ENCODE measurements at regions not wholly inside any gene's neighbourhood (a gene's known extent, or its start where the extent isn't known, plus 50 kb on each side); places are given as distances from the start of the nearest gene placed in this dataset.

- TF ChIP-seq POLR2AphosphoS5 (IDR thresholded peaks at IDR 0.05) (no peak), EP300 (IDR thresholded peaks at IDR 0.05) (no peak), CTCF (IDR thresholded peaks at IDR 0.05) (no peak), POLR2A (IDR thresholded peaks at IDR 0.05) (no peak)
- DNase-seq, result no peak
Measured at GRCh38 chr11:101401245-101401644, 182.6 kb downstream of the TRPC6 start.

GRCh38 chr11:101397979-101398378 lies 185.8 kb downstream of the TRPC6 start:
- H3K4me1 ChIP-seq, result no peaks in the 10 kb centered on the region
- H3K36me3 ChIP-seq, result no peaks in the 10 kb centered on the region
- TF ChIP-seq EP300 (IDR thresholded peaks at IDR 0.05) (no peak), POLR2AphosphoS5 (IDR thresholded peaks at IDR 0.05) (no peak), POLR2A (IDR thresholded peaks at IDR 0.05) (no peak), CTCF (IDR thresholded peaks at IDR 0.05) (no peak)
- DNase-seq, result peak in 1 of 2 donors; percentile 5
- no peak overlapping the region for H3K27ac ChIP-seq
- no peak overlapping the region for H3K4me3 ChIP-seq
- intact Hi-C loops (cut with DNase I; ENCODE audit: low total_unique reads), result no loop called here
- H3K9me3 ChIP-seq, result no peaks in the 10 kb centered on the region
- 32 to 79% (median 46%) methylated on average over 2 of the region's 2 CpGs for WGBS, 5 donors
- no peaks in the 10 kb centered on the region for H3K27me3 ChIP-seq

More at GRCh38 chr11:101401245-101401644, 182.6 kb downstream of the TRPC6 start:
- H3K4me3 ChIP-seq, result no peak overlapping the region
- H3K9me3 ChIP-seq, result no peaks in the 10 kb centered on the region
- intact Hi-C loops (cut with DNase I; ENCODE audit: low total_unique reads), result no loop called here
- 65 to 75% (median 69%) methylated on average over 2 of the region's 2 CpGs for WGBS, 5 donors
- no peaks in the 10 kb centered on the region for H3K36me3 ChIP-seq
- H3K4me1 ChIP-seq, result no peaks in the 10 kb centered on the region
- H3K27me3 ChIP-seq, result no peaks in the 10 kb centered on the region
- H3K27ac ChIP-seq, result no peak overlapping the region

GRCh38 chr11:101390539-101390938 lies 193.3 kb downstream of the TRPC6 start:
- Histone ChIP-seq H3K27ac (no peak overlapping the region), H3K27me3 (no peaks in the 10 kb centered on the region), H3K36me3 (no peaks in the 10 kb centered on the region), H3K4me3 (no peak overlapping the region), H3K4me1 (no peaks in the 10 kb centered on the region), H3K9me3 (no peaks in the 10 kb centered on the region)
- WGBS, 5 donors, result 45 to 66% (median 51%) methylated on average over 1 of the region's 1 CpG
- DNase-seq, result peak in 1 of 2 donors; percentile 16
- intact Hi-C loops (cut with DNase I; ENCODE audit: low total_unique reads), result no loop called here
- no peak for TF ChIP-seq EP300 (IDR thresholded peaks at IDR 0.05)
- TF ChIP-seq POLR2A (IDR thresholded peaks at IDR 0.05), result no peak

GRCh38 chr11:101369835-101370234 lies 214.0 kb downstream of the TRPC6 start:
- 63 to 72% (median 66%) methylated on average over 4 to 5 of the region's 5 CpGs for WGBS, 5 donors
- no peak for DNase-seq
- H3K4me1 ChIP-seq, result no peaks in the 10 kb centered on the region

More at GRCh38 chr11:101369835-101370234, 214.0 kb downstream of the TRPC6 start:
- no peak overlapping the region for H3K4me3 ChIP-seq
- H3K27me3 ChIP-seq, result no peaks in the 10 kb centered on the region
- peaks cover 0 to 7% (median 2%) of the 10 kb centered on the region in 4 donors for H3K9me3 ChIP-seq
- H3K36me3 ChIP-seq, result no peaks in the 10 kb centered on the region
- intact Hi-C loops (cut with DNase I; ENCODE audit: low total_unique reads), result no loop called here
- H3K27ac ChIP-seq, result no peak overlapping the region
- TF ChIP-seq POLR2AphosphoS5 (IDR thresholded peaks at IDR 0.05) (no peak), CTCF (IDR thresholded peaks at IDR 0.05) (no peak), POLR2A (IDR thresholded peaks at IDR 0.05) (no peak), EP300 (IDR thresholded peaks at IDR 0.05) (no peak)

All from stomach (tissue), 8 donors.